GM23338 (cell line): ENCODE measurements at regions not wholly inside any gene's neighbourhood (a gene's known extent, or its start where the extent isn't known, plus 50 kb on each side); places are given as distances from the start of the nearest gene placed in this dataset.

Source experiments
- ATAC-seq: fragments of 200-7000 bp; cut with Tn5 transposase; 3 replicates; pipeline ENCODE4 v1.9.1; 2020
- DNase-seq: peaks from one replicate; pipeline ENCODE4 v3.0.0-alpha.2; 2015; ENCODE audit warnings: low spot score
- H2AFZ ChIP-seq: fragments of 200-600 bp; sonication (generic); 2 replicates; pipeline ENCODE4 v1.8.0; 2016; ENCODE audit warnings: antibody characterized with exemption, mild to moderate bottlenecking, moderate library complexity
- H3F3A ChIP-seq: fragments of 200-600 bp; sonication (generic); replicated peaks from 2 replicates; pipeline ENCODE4 v1.8.0; 2017; ENCODE audit warnings: antibody characterized with exemption, mixed run types, low read depth
- H3K27ac ChIP-seq: fragments of 200-600 bp; sonication (generic); 2 replicates; pipeline ENCODE4 v1.6.1; 2016; ENCODE audit warnings: low read depth
- H3K27me3 ChIP-seq: fragments of 200-600 bp; sonication (generic); 2 replicates; pipeline ENCODE4 v1.8.0; 2016; ENCODE audit warnings: mild to moderate bottlenecking, mixed run types, moderate library complexity; ENCODE audit not compliant: insufficient read depth
- H3K36me3 ChIP-seq: fragments of 200-600 bp; sonication (generic); 2 replicates; pipeline ENCODE4 v1.8.0; 2016; ENCODE audit warnings: mild to moderate bottlenecking; ENCODE audit not compliant: insufficient read depth
- H3K4me1 ChIP-seq: fragments of 200-600 bp; sonication (generic); 2 replicates; pipeline ENCODE4 v1.8.0; 2016; ENCODE audit warnings: mild to moderate bottlenecking, moderate library complexity; ENCODE audit not compliant: insufficient read depth
- H3K4me2 ChIP-seq: fragments of 200-600 bp; sonication (generic); 2 replicates; pipeline ENCODE4 v1.7.1; 2017; ENCODE audit warnings: mixed run types
- H3K4me3 ChIP-seq: fragments of 200-600 bp; sonication (generic); 2 replicates; pipeline ENCODE4 v1.6.1; 2016; ENCODE audit warnings: mixed run types
- H3K79me2 ChIP-seq: fragments of 200-600 bp; sonication (generic); replicated peaks from 2 replicates; pipeline ENCODE4 v1.8.0; 2017; ENCODE audit warnings: mild to moderate bottlenecking; ENCODE audit not compliant: insufficient read depth
- H3K9me2 ChIP-seq: fragments of 200-600 bp; sonication (generic); 2 replicates; pipeline ENCODE4 v1.8.0; 2017; ENCODE audit not compliant: insufficient read depth
- H4K20me1 ChIP-seq: fragments of 200-600 bp; sonication (generic); replicated peaks from 2 replicates; pipeline ENCODE4 v1.8.0; 2017; ENCODE audit warnings: mild to moderate bottlenecking; ENCODE audit not compliant: insufficient read depth
- H3K27ac Mint-ChIP-seq: 2 replicates; pipeline ENCODE4 v1.8.0; 2020; ENCODE audit warnings: inconsistent platforms, mild to moderate bottlenecking, moderate library complexity, mixed read lengths
- H3K27me3 Mint-ChIP-seq: 3 replicates; pipeline ENCODE4 v1.8.0; 2022; ENCODE audit warnings: low read depth, mild to moderate bottlenecking, moderate library complexity, mixed read lengths, inconsistent platforms; ENCODE audit not compliant: insufficient read depth, poor library complexity
- H3K36me3 Mint-ChIP-seq: 3 replicates; pipeline ENCODE4 v1.8.0; 2021; ENCODE audit warnings: low read depth, mild to moderate bottlenecking, inconsistent platforms, moderate library complexity, mixed read lengths
- H3K4me1 Mint-ChIP-seq: 3 replicates; pipeline ENCODE4 v1.8.0; 2020; ENCODE audit warnings: mild to moderate bottlenecking, inconsistent platforms, mixed read lengths
- H3K4me3 Mint-ChIP-seq: 3 replicates; pipeline ENCODE4 v1.8.0; 2021; ENCODE audit warnings: moderate library complexity, mild to moderate bottlenecking, inconsistent platforms, mixed read lengths
- H3K9me3 Mint-ChIP-seq: 3 replicates; pipeline ENCODE4 v1.8.0; 2020; ENCODE audit warnings: moderate library complexity, mild to moderate bottlenecking, inconsistent platforms, mixed read lengths
- CREB1 ChIP-seq: fragments of 250-450 bp; sonication (Bioruptor Pico); IDR thresholded peaks from 2 replicates; pipeline ENCODE4 v1.5.0; 2020; ENCODE audit warnings: low read depth, mild to moderate bottlenecking, moderate library complexity
- CTCF ChIP-seq, 2 experiments: fragments of 200-600 bp in 1 of 2; sonication (generic) in 1 of 2; conservative IDR thresholded peaks; 2 replicates each; pipeline versions ENCODE4 v1.5.1 to v1.6.1; 2016 to 2017; ENCODE audit warnings: antibody characterized with exemption in 2 of 2, low read depth in 2 of 2, mild to moderate bottlenecking in 2 of 2, moderate library complexity in 1 of 2
- EZH2phosphoT487 ChIP-seq: fragments of 200-600 bp; sonication (generic); IDR thresholded peaks from one replicate; pipeline ENCODE4 v1.8.1; 2018; ENCODE audit warnings: antibody characterized with exemption; ENCODE audit not compliant: unreplicated experiment
- POLR2AphosphoS5 ChIP-seq: IDR thresholded peaks from 2 replicates; pipeline ENCODE4 v1.6.1; 2016; ENCODE audit warnings: antibody characterized with exemption, low read depth
- ZNF114 ChIP-seq: fragments of 250-450 bp; sonication (Bioruptor Pico); IDR thresholded peaks from 2 replicates; pipeline ENCODE4 v1.5.0; 2020; ENCODE audit warnings: mild to moderate bottlenecking, moderate library complexity
- ZNF331 ChIP-seq: fragments of 250-450 bp; sonication (Bioruptor Pico); IDR thresholded peaks from 2 replicates; pipeline ENCODE4 v1.5.0; 2020; ENCODE audit warnings: low read depth, mild to moderate bottlenecking, moderate library complexity
- ZNF462 ChIP-seq: fragments of 250-450 bp; sonication (Bioruptor Pico); IDR thresholded peaks from 2 replicates; pipeline ENCODE4 v1.5.0; 2020; ENCODE audit warnings: mild to moderate bottlenecking, moderate library complexity

- TF ChIP-seq CREB1 (CRISPR knock-in tag) = no peak
- no peak for TF ChIP-seq ZNF462 (CRISPR knock-in tag)
- no peak for TF ChIP-seq ZNF114
- no peak for TF ChIP-seq ZNF331 (CRISPR knock-in tag)
These were observed 569.8 kb downstream of the QKI start (continued) for GRCh38 chr6:163984124-163984936.

- Histone ChIP-seq H4K20me1 (no peaks in the 10 kb centered on the region), H3K36me3 (no peaks in the 10 kb centered on the region), H3K9me2 (0 out of 2 replicates have a peak, but pooled peaks cover 3% of the 10 kb centered on the region), H2AFZ (peak overlapping the region; percentile 56; the same call in 1 of the 2 replicates), H3K4me3 (no peak overlapping the region), H3K4me1 (no peaks in the 10 kb centered on the region), H3K4me2 (no peak overlapping the region), H3F3A (no peaks in the 10 kb centered on the region), H3K27ac (no peak overlapping the region), H3K79me2 (no peaks in the 10 kb centered on the region), H3K27me3 (no peaks in the 10 kb centered on the region)
- TF ChIP-seq ZNF114 (no peak), EZH2phosphoT487 (no peak), CTCF (conservative IDR thresholded peaks at IDR 0.05; ENCODE audit: low read depth in 2 of 2) (no peak), POLR2AphosphoS5 (no peak)
- DNase-seq = no peak
- Mint-ChIP-seq H3K27me3 (no peaks in the 10 kb centered on the region), H3K4me1 (no peaks in the 10 kb centered on the region; the same call in 2 of the 3 replicates), H3K9me3 (peaks cover 5% of the 10 kb centered on the region; the same call in 2 of the 3 replicates), H3K4me3 (no peak overlapping the region), H3K27ac (no peak overlapping the region), H3K36me3 (peaks cover 5% of the 10 kb centered on the region)
- no peak for ATAC-seq
These were observed 569.2 kb downstream of the QKI start for GRCh38 chr6:163983679-163984078.
